ENCODE measurements at regions not wholly inside any gene's neighbourhood (a gene's known extent, or its start where the extent isn't known, plus 50 kb on each side); places are given as distances from the start of the nearest gene placed in this dataset.

DNA sequence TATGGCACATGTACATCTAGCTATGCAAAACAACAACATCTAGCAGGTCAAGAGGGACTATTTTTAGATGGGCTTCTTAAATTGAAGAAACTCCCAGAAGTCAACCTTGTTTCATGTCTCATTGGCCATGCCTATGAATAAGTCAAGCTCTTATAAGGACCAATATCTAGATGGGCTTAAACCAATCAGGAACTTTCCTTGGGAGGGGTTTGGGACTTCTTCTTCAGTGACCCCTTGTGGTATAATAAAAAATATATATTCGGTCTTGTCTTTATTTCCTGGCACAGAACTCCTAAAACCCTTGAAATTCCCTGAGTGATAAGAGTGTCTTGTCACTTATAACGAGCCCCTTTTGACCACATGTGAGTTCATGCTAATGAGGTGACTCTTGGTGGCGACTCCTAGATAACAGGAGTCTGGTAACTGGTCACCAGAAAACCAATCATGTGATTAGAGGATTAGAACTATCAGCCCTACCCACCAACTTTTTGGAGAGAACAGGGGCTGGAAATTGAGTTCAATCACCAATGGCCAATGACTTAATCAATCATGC, 218.3 kb downstream of the HHIPL2 start:
- no peak for DNase-seq (ENCODE audit: low read depth)
- TF ChIP-seq, protein P1, sequence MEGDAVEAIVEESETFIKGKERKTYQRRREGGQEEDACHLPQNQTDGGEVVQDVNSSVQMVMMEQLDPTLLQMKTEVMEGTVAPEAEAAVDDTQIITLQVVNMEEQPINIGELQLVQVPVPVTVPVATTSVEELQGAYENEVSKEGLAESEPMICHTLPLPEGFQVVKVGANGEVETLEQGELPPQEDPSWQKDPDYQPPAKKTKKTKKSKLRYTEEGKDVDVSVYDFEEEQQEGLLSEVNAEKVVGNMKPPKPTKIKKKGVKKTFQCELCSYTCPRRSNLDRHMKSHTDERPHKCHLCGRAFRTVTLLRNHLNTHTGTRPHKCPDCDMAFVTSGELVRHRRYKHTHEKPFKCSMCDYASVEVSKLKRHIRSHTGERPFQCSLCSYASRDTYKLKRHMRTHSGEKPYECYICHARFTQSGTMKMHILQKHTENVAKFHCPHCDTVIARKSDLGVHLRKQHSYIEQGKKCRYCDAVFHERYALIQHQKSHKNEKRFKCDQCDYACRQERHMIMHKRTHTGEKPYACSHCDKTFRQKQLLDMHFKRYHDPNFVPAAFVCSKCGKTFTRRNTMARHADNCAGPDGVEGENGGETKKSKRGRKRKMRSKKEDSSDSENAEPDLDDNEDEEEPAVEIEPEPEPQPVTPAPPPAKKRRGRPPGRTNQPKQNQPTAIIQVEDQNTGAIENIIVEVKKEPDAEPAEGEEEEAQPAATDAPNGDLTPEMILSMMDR (conservative IDR thresholded peaks at IDR 0.05; ENCODE audit: low read depth, low read length) = no peak
- H3K4me3 ChIP-seq (ENCODE audit: low read depth, low read length) = no peak overlapping the region

DNA sequence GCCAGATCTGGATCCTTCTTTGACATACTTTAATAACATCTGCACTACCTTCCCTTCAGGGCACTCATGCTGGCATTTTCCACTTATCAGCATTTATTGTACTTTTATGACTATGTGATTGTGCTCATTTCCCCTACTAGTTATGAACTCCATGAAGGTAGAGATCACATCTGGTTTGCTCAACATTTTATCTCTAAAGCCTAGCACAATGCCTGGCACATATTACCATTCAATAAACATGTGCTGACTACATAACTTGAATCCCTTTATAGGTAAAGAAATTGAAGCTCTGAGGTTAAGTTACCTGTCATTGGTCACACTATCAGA, 221.2 kb downstream of the HHIPL2 start:
- no peak for DNase-seq (ENCODE audit: low read depth)
- H3K4me3 ChIP-seq (ENCODE audit: low read depth, low read length) = no peak overlapping the region
- TF ChIP-seq, protein P1 (conservative IDR thresholded peaks at IDR 0.05; ENCODE audit: low read depth, low read length) = no peak

- no peak overlapping the region for H3K4me3 ChIP-seq (ENCODE audit: low read depth, low read length)
- DNase-seq (ENCODE audit: low read depth) = no peak
- TF ChIP-seq, protein P1 (conservative IDR thresholded peaks at IDR 0.05; ENCODE audit: low read depth, low read length) = no peak
Measured at GRCh38 chr1:222326006-222326709, 221.7 kb downstream of the HHIPL2 start.

DNA sequence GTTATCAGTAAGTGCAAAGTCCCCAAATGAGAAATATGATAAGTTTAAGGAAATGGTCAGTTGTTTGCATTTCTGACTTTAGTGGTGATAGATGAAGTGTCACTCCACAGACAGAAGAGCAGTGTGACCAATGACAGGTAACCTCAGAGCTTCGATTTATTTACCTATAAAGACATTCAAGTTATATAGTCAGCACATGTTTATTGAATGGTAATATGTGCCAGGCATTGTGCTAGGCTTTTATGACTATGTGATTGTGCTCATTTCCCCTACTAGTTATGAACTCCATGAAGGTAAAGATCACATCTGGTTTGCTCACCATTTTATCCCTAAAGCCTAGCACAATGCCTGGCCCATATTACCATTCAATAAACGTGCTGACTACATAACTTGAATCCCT, 222.4 kb downstream of the HHIPL2 start:
- TF ChIP-seq, protein P1 (conservative IDR thresholded peaks at IDR 0.05; ENCODE audit: low read depth, low read length) = no peak
- no peak for DNase-seq (ENCODE audit: low read depth)

DNA sequence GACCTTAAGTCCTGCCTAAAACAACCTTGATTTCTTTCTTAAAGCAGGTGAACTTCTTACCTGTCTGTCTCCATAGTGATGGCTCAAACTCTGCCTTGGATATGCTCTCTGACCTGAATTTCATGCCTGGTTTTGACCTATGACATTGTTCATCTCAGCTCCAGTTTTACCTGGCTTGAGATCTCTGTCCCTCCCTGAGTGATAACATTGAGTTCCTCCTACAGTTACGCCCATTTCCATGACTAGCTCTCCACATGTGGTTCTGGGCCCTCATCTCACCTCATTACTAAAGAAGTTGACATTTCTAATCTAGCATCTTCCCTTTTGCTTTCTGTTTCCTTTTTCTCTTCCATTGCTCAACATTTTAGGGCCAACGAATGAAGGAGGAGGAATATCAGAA, 233.1 kb downstream of the HHIPL2 start:
- DNase-seq (ENCODE audit: low read depth) = no peak
- TF ChIP-seq, protein P1 (conservative IDR thresholded peaks at IDR 0.05; ENCODE audit: low read depth, low read length) = no peak
- H3K4me3 ChIP-seq (ENCODE audit: low read depth, low read length) = no peak overlapping the region

More for the DNA sequence above, 222.4 kb downstream of the HHIPL2 start:
- H3K4me3 ChIP-seq (ENCODE audit: low read depth, low read length) = no peak overlapping the region

GRCh38 chr1:222310836-222311235, 237.1 kb downstream of the HHIPL2 start:
- no peak for DNase-seq (ENCODE audit: low read depth)
- TF ChIP-seq, protein P1 (conservative IDR thresholded peaks at IDR 0.05; ENCODE audit: low read depth, low read length) = no peak
- H3K4me3 ChIP-seq (ENCODE audit: low read depth, low read length) = no peak overlapping the region

DNA sequence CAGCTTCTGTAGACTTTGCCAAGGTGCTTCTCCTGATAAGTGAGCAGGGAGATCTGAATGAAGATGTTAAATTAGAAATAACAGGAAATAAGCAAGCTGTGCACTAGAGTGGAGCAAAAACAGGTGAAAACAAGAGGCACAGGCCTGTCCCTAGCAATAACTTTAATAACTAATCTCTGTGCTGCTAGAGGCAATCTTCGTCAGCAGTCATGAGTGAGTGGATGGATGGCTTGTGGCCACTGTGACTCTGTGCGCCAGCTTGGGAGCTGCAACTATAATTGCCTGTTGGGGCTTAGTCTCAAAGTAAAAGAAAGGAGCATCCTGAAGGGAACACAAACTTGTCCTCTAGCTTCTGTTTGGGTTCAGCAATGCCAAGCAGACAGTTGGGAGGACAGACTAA, 240.3 kb downstream of the HHIPL2 start:
- no peak for DNase-seq (ENCODE audit: low read depth)
- TF ChIP-seq, protein P1 (conservative IDR thresholded peaks at IDR 0.05; ENCODE audit: low read depth, low read length) = no peak
- no peak overlapping the region for H3K4me3 ChIP-seq (ENCODE audit: low read depth, low read length)
